AG04450 (cell line): ENCODE measurements at regions not wholly inside any gene's neighbourhood (a gene's known extent, or its start where the extent isn't known, plus 50 kb on each side); places are given as distances from the start of the nearest gene placed in this dataset.

Experiments
- CTCF ChIA-PET: fragments of 300-600, 350-600 bp; formaldehyde crosslinking; extraction: SDS; loops from one replicate; lab custom pipeline; 2022; ENCODE audit warnings: antibody characterized with exemption, inconsistent platforms; lab: Charles Lee
- POLR2A ChIA-PET: fragments of 350-600 bp; formaldehyde crosslinking; extraction: SDS; loops from one replicate; lab custom pipeline; 2021; ENCODE audit warnings: antibody characterized with exemption, inconsistent platforms; lab: Yijun Ruan, JAX
- DNase-seq: peaks from one replicate; pipeline ENCODE4 v3.0.0-alpha.2; 2011; ENCODE audit warnings: low read depth, low spot score
- H3K27ac ChIP-seq: one replicate; pipeline ENCODE4 v1.5.1; 2012; ENCODE audit warnings: low read depth, low read length, control low read depth
- H3K27me3 ChIP-seq: one replicate; pipeline ENCODE4 v1.6.0; 2012; ENCODE audit warnings: low read length; ENCODE audit not compliant: control insufficient read depth, insufficient read depth
- H3K4me3 ChIP-seq: 2 replicates; pipeline ENCODE4 v1.5.1; 2011; ENCODE audit warnings: mild to moderate bottlenecking, low read depth, low read length, control low read depth
- H3K9me3 ChIP-seq: 2 replicates; pipeline ENCODE4 v1.5.1; 2012; ENCODE audit warnings: low read length; ENCODE audit not compliant: control insufficient read depth, insufficient read depth
- CTCF ChIP-seq: IDR thresholded peaks from 2 replicates; pipeline ENCODE4 v1.5.1; 2011; ENCODE audit warnings: low read depth, low read length, control low read depth, inconsistent platforms

- ChIA-PET POLR2A (no interaction called here), CTCF (interaction anchor here (1.8 kb wide), 1 partner anchor 8 kb away, joined by 6 read pairs; no protein-coding TSS in a partner anchor)
- H3K9me3 ChIP-seq, result no peaks in the 10 kb centered on the region
- H3K27ac ChIP-seq, result no peak overlapping the region
- H3K4me3 ChIP-seq, result no peak overlapping the region
- TF ChIP-seq CTCF, result no peak
- DNase-seq, result no peak
- no peaks in the 10 kb centered on the region for H3K27me3 ChIP-seq
These were observed 459.7 kb upstream of the FAT1 start for GRCh38 chr4:187183346-187183745.

GRCh38 chr4:187183826-187184225, 460.2 kb upstream of the FAT1 start:
- no peak for TF ChIP-seq CTCF
- no peak for DNase-seq
- H3K27me3 ChIP-seq, result no peaks in the 10 kb centered on the region
- POLR2A ChIA-PET, result no interaction called here
- no peak overlapping the region for H3K4me3 ChIP-seq
- no peak overlapping the region for H3K27ac ChIP-seq
- CTCF ChIA-PET, result interaction anchor here (1.8 kb wide), 1 partner anchor 9 kb away, joined by 6 read pairs; no protein-coding TSS in a partner anchor
- H3K9me3 ChIP-seq, result no peaks in the 10 kb centered on the region

GRCh38 chr4:187184508-187184907, 460.9 kb upstream of the FAT1 start:
- no peak for TF ChIP-seq CTCF
- POLR2A ChIA-PET, result no interaction called here
- Histone ChIP-seq H3K27me3 (no peaks in the 10 kb centered on the region), H3K27ac (no peak overlapping the region), H3K9me3 (no peaks in the 10 kb centered on the region), H3K4me3 (no peak overlapping the region)
- CTCF ChIA-PET, result interaction anchor here (1.8 kb wide), 1 partner anchor 10 kb away, joined by 6 read pairs; no protein-coding TSS in a partner anchor
- no peak for DNase-seq

GRCh38 chr4:187188118-187188517, 464.5 kb upstream of the FAT1 start:
- H3K9me3 ChIP-seq, result no peaks in the 10 kb centered on the region
- no peak overlapping the region for H3K27ac ChIP-seq
- no peak for TF ChIP-seq CTCF
- H3K27me3 ChIP-seq, result no peaks in the 10 kb centered on the region
- no peak for DNase-seq
- ChIA-PET CTCF (no interaction called here), POLR2A (no interaction called here)
- no peak overlapping the region for H3K4me3 ChIP-seq

GRCh38 chr4:187188741-187189140, 465.1 kb upstream of the FAT1 start:
- H3K27ac ChIP-seq, result no peak overlapping the region
- POLR2A ChIA-PET, result no interaction called here
- TF ChIP-seq CTCF, result no peak
- CTCF ChIA-PET, result no interaction called here
- H3K9me3 ChIP-seq, result no peaks in the 10 kb centered on the region
- H3K4me3 ChIP-seq, result no peak overlapping the region
- no peaks in the 10 kb centered on the region for H3K27me3 ChIP-seq
- DNase-seq, result no peak
